ENCODE measurements at regions not wholly inside any gene's neighbourhood (a gene's known extent, or its start where the extent isn't known, plus 50 kb on each side); places are given as distances from the start of the nearest gene placed in this dataset.

- Histone ChIP-seq H3K9ac (ENCODE audit: low read depth, low read length) (no peak overlapping the region), H3K36me3 (ENCODE audit: insufficient read depth, low read length) (no peaks in the 10 kb centered on the region), H3K27me3 (ENCODE audit: insufficient read depth, low read length, poor library complexity) (no peaks in the 10 kb centered on the region), H3K27ac (ENCODE audit: low read length) (no peak overlapping the region), H3K9me3 (ENCODE audit: insufficient read depth, low read length, severe bottlenecking) (no peaks in the 10 kb centered on the region), H3K4me1 (ENCODE audit: insufficient read depth, low read length) (no peaks in the 10 kb centered on the region), H4K20me1 (ENCODE audit: insufficient read depth, low read length) (no peaks in the 10 kb centered on the region), H3K4me3 (ENCODE audit: low read depth in 1 of 2, low read length in 2 of 2) (no peak overlapping the region), H3K4me2 (ENCODE audit: insufficient read depth, low read length) (no peak overlapping the region), H3K79me2 (ENCODE audit: insufficient read depth, low read length) (no peaks in the 10 kb centered on the region), H2AFZ (ENCODE audit: low read depth, low read length) (no peak overlapping the region)
- DNase-seq: no peak
- TF ChIP-seq EZH2 (IDR thresholded peaks at IDR 0.05; ENCODE audit: borderline replicate concordance, low read depth, low read length, severe bottlenecking) (no peak), CTCF (IDR thresholded peaks at IDR 0.05; ENCODE audit: borderline replicate concordance, extremely low read depth, low read length, poor library complexity, severe bottlenecking) (no peak)
- ATAC-seq (ENCODE audit: insufficient read depth, low read depth): no peak
Measured at GRCh38 chr21:15227919-15228318, 163.1 kb upstream of the NRIP1 start.

GRCh38 chr21:15229390-15229789 is 164.6 kb upstream of the NRIP1 start:
- Histone ChIP-seq H3K36me3 (ENCODE audit: insufficient read depth, low read length) (no peaks in the 10 kb centered on the region), H3K4me1 (ENCODE audit: insufficient read depth, low read length) (no peaks in the 10 kb centered on the region), H3K9me3 (ENCODE audit: insufficient read depth, low read length, severe bottlenecking) (no peaks in the 10 kb centered on the region), H3K27me3 (ENCODE audit: insufficient read depth, low read length, poor library complexity) (no peaks in the 10 kb centered on the region), H3K4me3 (ENCODE audit: low read depth in 1 of 2, low read length in 2 of 2) (no peak overlapping the region), H3K27ac (ENCODE audit: low read length) (no peak overlapping the region), H4K20me1 (ENCODE audit: insufficient read depth, low read length) (no peaks in the 10 kb centered on the region), H3K4me2 (ENCODE audit: insufficient read depth, low read length) (no peak overlapping the region), H2AFZ (ENCODE audit: low read depth, low read length) (no peak overlapping the region), H3K79me2 (ENCODE audit: insufficient read depth, low read length) (no peaks in the 10 kb centered on the region), H3K9ac (ENCODE audit: low read depth, low read length) (no peak overlapping the region)
- no peak for DNase-seq
- ATAC-seq (ENCODE audit: insufficient read depth, low read depth): no peak
- TF ChIP-seq CTCF (IDR thresholded peaks at IDR 0.05; ENCODE audit: borderline replicate concordance, extremely low read depth, low read length, poor library complexity, severe bottlenecking) (no peak), EZH2 (IDR thresholded peaks at IDR 0.05; ENCODE audit: borderline replicate concordance, low read depth, low read length, severe bottlenecking) (no peak)

- no peak overlapping the region for H3K4me3 ChIP-seq (ENCODE audit: low read depth in 1 of 2, low read length in 2 of 2)
- no peak overlapping the region for H2AFZ ChIP-seq (ENCODE audit: low read depth, low read length)
- H3K27me3 ChIP-seq (ENCODE audit: insufficient read depth, low read length, poor library complexity): no peaks in the 10 kb centered on the region
- DNase-seq (no peak), ATAC-seq (ENCODE audit: insufficient read depth, low read depth) (no peak)
- no peak overlapping the region for H3K4me2 ChIP-seq (ENCODE audit: insufficient read depth, low read length)
- H3K36me3 ChIP-seq (ENCODE audit: insufficient read depth, low read length): no peaks in the 10 kb centered on the region
- H3K9me3 ChIP-seq (ENCODE audit: insufficient read depth, low read length, severe bottlenecking): no peaks in the 10 kb centered on the region
- H4K20me1 ChIP-seq (ENCODE audit: insufficient read depth, low read length): no peaks in the 10 kb centered on the region
- no peak for TF ChIP-seq CTCF (IDR thresholded peaks at IDR 0.05; ENCODE audit: borderline replicate concordance, extremely low read depth, low read length, poor library complexity, severe bottlenecking)
- no peak for TF ChIP-seq EZH2 (IDR thresholded peaks at IDR 0.05; ENCODE audit: borderline replicate concordance, low read depth, low read length, severe bottlenecking)
- no peaks in the 10 kb centered on the region for H3K79me2 ChIP-seq (ENCODE audit: insufficient read depth, low read length)
- no peaks in the 10 kb centered on the region for H3K4me1 ChIP-seq (ENCODE audit: insufficient read depth, low read length)
- H3K9ac ChIP-seq (ENCODE audit: low read depth, low read length): no peak overlapping the region
- H3K27ac ChIP-seq (ENCODE audit: low read length): no peak overlapping the region
Measured at GRCh38 chr21:15233611-15234010, 168.8 kb upstream of the NRIP1 start.

- Histone ChIP-seq H3K36me3 (ENCODE audit: insufficient read depth, low read length) (no peaks in the 10 kb centered on the region), H3K4me2 (ENCODE audit: insufficient read depth, low read length) (no peak overlapping the region), H3K4me3 (ENCODE audit: low read depth in 1 of 2, low read length in 2 of 2) (no peak overlapping the region), H3K27ac (ENCODE audit: low read length) (no peak overlapping the region), H3K27me3 (ENCODE audit: insufficient read depth, low read length, poor library complexity) (no peaks in the 10 kb centered on the region), H2AFZ (ENCODE audit: low read depth, low read length) (no peak overlapping the region), H3K79me2 (ENCODE audit: insufficient read depth, low read length) (no peaks in the 10 kb centered on the region), H3K4me1 (ENCODE audit: insufficient read depth, low read length) (no peaks in the 10 kb centered on the region), H4K20me1 (ENCODE audit: insufficient read depth, low read length) (no peaks in the 10 kb centered on the region), H3K9ac (ENCODE audit: low read depth, low read length) (no peak overlapping the region), H3K9me3 (ENCODE audit: insufficient read depth, low read length, severe bottlenecking) (no peaks in the 10 kb centered on the region)
- no peak for TF ChIP-seq EZH2 (IDR thresholded peaks at IDR 0.05; ENCODE audit: borderline replicate concordance, low read depth, low read length, severe bottlenecking)
- no peak for TF ChIP-seq CTCF (IDR thresholded peaks at IDR 0.05; ENCODE audit: borderline replicate concordance, extremely low read depth, low read length, poor library complexity, severe bottlenecking)
- ATAC-seq (ENCODE audit: insufficient read depth, low read depth) (no peak), DNase-seq (no peak)
Measured at GRCh38 chr21:15236111-15236510, 171.3 kb upstream of the NRIP1 start.

Measured in DND-41 (cell line).